GM21526 (cell line): ENCODE measurements at regions not wholly inside any gene's neighbourhood (a gene's known extent, or its start where the extent isn't known, plus 50 kb on each side); places are given as distances from the start of the nearest gene placed in this dataset.
"Not testable (repeated sequence)": the region's sequence is repeated elsewhere in the genome, so short reads cannot be mapped to it uniquely, and the experiment has no call there.

Experiments used
- ATAC-seq: cut with Tn5 transposase; IDR thresholded peaks from one replicate; pipeline ENCODE4 v1.9.1; 2021; ENCODE audit warnings: moderate library complexity; ENCODE audit not compliant: unreplicated experiment, low FRiP score

DNA sequence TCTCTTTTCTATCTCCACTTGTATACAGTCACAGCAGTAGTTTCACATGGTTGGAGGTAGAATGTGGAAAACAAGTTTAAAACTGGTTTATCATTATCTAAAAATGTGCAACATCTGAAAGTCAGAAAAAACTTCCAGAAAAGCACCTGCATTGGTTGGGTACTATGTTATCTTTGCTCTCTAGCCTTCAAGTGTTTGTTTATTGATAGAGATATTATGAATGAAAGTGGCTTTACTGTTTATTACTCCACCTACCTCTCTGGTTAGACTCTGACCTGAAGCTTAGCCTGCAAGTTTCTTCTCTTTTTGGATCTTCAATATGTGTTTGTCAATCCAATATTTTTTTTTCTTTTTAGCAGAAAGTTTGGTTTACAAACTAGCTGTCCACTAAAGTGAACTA lies 2161.4 kb upstream of the RAG2 start:
- no peak for ATAC-seq

GRCh38 chr11:38756537-38756936 lies 2158.5 kb upstream of the RAG2 start:
- ATAC-seq, result no peak

GRCh38 chr11:38751421-38751820 lies 2153.4 kb upstream of the RAG2 start:
- no peak for ATAC-seq

DNA sequence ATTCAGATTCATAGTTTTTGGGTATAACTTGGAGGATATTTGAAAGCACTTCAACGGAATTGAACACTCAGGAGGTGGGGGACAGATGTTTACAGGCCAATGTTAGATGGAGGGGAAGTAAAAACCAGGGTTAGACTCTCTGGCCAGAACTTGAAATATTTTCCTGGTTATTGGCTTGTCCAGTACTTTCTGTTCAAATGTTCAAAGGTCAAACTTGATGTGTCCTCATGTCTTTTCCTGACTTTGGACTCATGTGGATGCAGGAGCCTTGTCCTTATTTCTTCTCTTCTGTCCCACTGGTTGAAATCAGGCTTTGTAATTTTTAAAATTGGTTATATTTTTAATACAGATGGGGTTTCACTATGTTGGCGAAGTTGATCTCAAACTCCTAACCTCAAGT lies 2148.5 kb upstream of the RAG2 start:
- ATAC-seq, result not testable (repeated sequence)

DNA sequence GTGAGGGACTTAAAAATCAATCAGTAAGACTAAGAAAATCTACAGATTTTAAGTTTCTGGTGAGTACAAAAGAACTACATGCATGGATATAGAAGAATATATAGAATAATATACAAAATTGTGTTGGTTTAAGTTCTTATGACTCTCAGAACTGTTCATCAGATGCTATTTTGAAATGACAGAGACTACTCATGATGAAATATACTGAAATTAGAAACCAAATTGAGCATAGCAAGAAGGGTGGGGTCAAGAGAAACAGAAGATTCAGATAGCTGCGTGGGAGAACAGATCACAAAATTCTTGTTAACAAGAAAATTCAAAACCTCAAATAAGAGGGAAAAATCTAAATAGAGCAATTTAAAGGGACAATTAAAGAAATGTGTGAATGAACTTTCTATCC lies 2125.3 kb upstream of the RAG2 start:
- ATAC-seq, result no peak

DNA sequence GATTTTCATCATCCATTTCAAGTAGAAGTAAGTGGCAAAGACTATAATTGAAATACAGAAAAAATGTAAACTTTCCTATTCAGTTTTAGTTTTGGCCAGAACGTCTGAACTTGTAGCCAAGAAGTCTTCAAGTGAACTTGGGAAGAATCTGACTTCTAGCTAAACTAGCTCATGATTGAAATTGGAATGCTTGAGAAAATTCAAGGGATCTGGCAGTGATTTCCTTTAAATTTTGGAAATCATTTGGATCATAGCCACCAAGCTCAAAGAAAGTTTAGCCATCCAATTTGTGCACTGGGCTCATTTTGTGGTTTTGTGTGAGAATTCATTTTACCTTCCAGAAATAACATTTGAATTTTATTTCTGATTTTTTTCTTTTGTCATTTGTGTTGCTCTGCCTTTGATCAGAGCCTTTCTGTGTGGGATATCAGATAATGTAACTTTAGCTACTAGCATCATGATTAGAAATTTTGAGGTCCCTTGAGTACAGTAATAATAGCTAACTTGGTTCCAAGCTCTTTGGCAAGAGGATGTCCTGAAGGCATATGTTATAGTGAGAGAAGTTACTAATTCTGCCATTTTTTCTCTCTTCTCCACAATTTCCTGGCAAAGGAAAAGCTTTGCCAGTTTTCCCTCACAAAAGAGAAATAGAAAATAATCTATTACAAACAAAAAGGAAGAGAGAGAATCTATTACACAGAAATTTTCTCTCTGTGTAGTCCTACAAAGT lies 2123.7 kb upstream of the RAG2 start:
- no peak for ATAC-seq

GRCh38 chr11:38718659-38719058 lies 2120.6 kb upstream of the RAG2 start:
- ATAC-seq, result no peak

GRCh38 chr11:38718049-38718448 lies 2120.0 kb upstream of the RAG2 start:
- no peak for ATAC-seq

DNA sequence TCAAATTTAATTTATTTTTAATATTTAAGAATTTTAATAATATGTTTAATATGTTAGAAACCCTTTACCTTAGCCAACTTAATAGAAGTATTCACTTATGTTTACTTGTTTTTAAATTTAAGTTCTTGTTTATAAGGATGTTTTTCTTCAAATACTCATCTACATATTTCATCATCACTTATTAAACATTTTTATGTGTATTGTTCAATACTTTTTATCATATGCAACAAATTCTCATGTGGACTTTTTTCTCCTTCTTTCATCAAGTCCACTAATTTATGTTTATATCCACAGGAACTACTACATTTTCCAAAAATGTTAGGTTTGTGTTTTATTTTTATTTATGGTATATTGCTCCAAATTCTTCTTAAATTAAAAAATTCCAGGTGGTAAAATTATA lies 2113.1 kb upstream of the RAG2 start:
- ATAC-seq, result no peak

DNA sequence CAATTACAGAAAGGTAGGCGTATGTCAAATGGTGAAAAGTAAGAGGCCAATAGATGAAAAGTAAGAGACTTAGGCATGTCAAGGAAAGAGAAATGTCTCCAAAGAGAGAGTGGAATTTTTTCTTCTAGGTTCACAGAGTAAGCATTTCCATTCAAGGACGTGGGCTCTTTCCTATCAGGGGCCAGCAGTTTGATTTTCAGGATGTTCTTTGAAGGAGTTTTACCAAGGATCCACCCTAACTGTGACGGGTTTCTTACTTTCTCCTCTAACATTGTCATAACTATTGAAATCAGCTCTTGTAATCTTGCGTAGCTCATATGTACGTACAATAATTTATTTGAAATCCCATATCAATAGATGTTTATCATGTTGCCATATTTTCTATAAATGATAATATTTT lies 2112.2 kb upstream of the RAG2 start:
- no peak for ATAC-seq

DNA sequence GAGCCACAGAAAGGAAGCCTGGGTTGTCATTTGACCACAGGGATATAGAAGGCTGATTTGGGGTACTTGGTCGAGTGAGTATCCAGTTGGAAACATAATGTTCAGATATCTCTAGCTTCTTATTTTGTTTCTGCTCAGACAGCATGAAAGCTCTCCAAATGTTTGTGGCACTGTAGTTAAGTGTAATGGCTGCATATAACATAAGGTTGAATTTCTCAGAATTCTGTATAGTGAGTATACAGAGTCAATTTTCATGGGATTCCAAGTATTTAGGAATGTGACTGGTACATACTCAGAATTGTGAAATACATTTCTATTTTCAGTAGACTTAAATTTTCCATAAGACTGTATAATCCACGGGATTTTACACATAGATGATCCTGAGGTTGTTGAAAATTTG lies 2102.1 kb upstream of the RAG2 start:
- ATAC-seq, result no peak

DNA sequence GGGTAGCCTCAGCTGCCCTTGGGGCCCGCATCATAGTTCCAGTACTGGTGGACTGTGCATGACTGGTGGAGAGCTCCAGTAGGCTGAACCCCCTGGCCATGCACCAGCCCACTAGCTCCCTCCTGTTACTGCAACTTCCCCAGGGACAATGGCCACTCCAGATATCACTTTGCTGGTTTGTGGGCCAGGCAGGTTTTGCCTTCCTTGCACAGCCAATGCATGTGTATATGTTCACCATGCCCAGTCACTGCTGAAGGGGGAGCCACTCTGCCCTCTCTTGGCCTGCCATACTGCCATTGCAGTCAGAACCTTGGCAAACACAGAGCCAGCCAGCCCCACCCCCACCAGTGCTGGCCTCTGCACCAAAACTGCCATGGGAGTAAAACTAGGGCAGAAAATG lies 2095.3 kb upstream of the RAG2 start:
- no peak for ATAC-seq

- ATAC-seq, result not testable (repeated sequence)
These were observed 2092.2 kb upstream of the RAG2 start for GRCh38 chr11:38690211-38690610.

- no peak for ATAC-seq
These were observed 2089.0 kb upstream of the RAG2 start for GRCh38 chr11:38687008-38687407.

DNA sequence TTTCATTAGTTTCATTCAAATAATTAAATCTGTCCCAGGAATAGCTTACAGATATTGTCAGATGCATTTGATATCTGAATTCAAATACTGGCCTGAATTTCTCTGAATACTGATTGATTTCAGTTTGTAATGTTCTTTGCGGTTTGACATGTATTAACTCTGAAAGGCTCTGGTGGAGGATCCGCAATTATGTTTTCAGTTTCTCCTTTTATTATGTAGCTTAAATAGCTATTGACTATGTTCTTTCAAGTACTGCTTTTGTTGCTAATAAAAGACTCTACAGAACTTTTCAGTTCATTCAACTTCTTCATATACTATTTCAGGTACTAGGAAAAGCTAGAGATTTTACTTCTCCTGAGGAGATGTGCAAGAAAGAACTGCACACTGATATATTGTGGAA lies 2085.4 kb upstream of the RAG2 start:
- ATAC-seq, result no peak

DNA sequence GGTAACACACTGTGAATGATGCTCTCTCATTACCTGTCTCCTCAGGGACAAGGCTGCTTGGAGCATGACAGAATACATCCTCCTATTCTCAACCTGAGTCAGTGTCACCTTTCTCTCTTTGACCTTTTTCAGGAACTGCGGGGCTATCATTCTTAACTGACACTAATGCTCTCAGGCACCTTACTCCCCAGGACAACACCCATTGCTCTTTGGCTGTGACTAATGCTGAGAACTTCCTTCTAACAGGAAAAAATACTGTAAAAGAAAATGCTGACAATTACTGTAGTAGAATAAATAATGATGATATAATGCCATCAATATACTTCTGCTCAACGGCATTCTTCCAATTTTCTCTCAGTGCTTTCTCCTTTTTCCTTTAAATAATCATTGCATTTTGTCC lies 2082.7 kb upstream of the RAG2 start:
- ATAC-seq, result no peak

- ATAC-seq, result no peak
These were observed 2082.1 kb upstream of the RAG2 start for GRCh38 chr11:38680166-38680565.

DNA sequence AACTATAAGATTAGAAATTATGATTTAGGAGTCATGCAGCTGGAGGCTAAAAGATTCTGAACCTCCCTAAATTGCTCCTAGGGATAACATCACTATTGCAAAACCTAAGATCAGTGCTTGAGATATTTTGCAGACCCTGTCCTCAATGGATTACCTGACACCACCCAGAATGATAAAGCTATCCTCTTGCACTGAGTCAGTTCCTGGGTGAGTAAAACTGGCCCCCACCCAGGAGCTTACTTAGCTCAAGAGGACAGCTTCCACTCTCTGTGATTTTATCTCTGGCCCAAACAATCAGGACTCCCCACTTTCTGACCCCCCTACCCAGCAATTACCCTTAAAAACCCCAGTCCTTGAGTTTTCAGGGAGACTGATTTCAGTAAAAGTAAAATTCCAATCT lies 2074.4 kb upstream of the RAG2 start:
- no peak for ATAC-seq

GRCh38 chr11:38667359-38667758 lies 2069.3 kb upstream of the RAG2 start:
- no peak for ATAC-seq

GRCh38 chr11:38648604-38649003 lies 2050.6 kb upstream of the RAG2 start:
- no peak for ATAC-seq

- ATAC-seq, result no peak
These were observed 2048.3 kb upstream of the RAG2 start for GRCh38 chr11:38646382-38646781.

- no peak for ATAC-seq
These were observed 2042.8 kb upstream of the RAG2 start for GRCh38 chr11:38640854-38641253.

GRCh38 chr11:38612701-38613100 lies 2014.7 kb upstream of the RAG2 start:
- ATAC-seq, result no peak
